HL-60 (cell line): ENCODE measurements at regions not wholly inside any gene's neighbourhood (a gene's known extent, or its start where the extent isn't known, plus 50 kb on each side); places are given as distances from the start of the nearest gene placed in this dataset.

ENCODE experiments used
- CTCF ChIP-seq: IDR thresholded peaks from one replicate; pipeline ENCODE4 v1.5.1; 2011; ENCODE audit warnings: low read length, control low read depth, inconsistent platforms; ENCODE audit not compliant: insufficient read depth
- POLR2AphosphoS5 ChIP-seq: IDR thresholded peaks from 2 replicates; pipeline ENCODE4 v1.6.1; 2012; ENCODE audit warnings: low read depth

- TF ChIP-seq CTCF: no peak
- TF ChIP-seq POLR2AphosphoS5: no peak
These were observed 198.1 kb downstream of the MYLK4 start for GRCh38 chr6:2552526-2553154.
